MCF 10A (cell line): ENCODE measurements at regions not wholly inside any gene's neighbourhood (a gene's known extent, or its start where the extent isn't known, plus 50 kb on each side); places are given as distances from the start of the nearest gene placed in this dataset.
"Not testable (repeated sequence)": the region's sequence is repeated elsewhere in the genome, so short reads cannot be mapped to it uniquely, and the experiment has no call there.

Experiments used
- BruUV-seq: library from RNA; stranded (reverse); fragments of 400-500 nt; replicated peaks from 2 replicates; lab custom pipeline; 2021; lab: Mats Ljungman, UMichigan
- CTCF ChIA-PET: fragments of 300-600 bp; sonication (Branson Sonifier 250); formaldehyde crosslinking; extraction: SDS; loops from one replicate; lab custom pipeline; 2021; ENCODE audit warnings: antibody characterized with exemption, inconsistent platforms; lab: Yijun Ruan, JAX
- POLR2A ChIA-PET: fragments of 300-600, 350-650 bp; sonication (Branson Sonifier 250); formaldehyde crosslinking; extraction: SDS; loops from one replicate; lab custom pipeline; 2020; ENCODE audit warnings: antibody characterized with exemption, inconsistent platforms; lab: Yijun Ruan, JAX
- DNase-seq: peaks from one replicate; pipeline ENCODE4 v3.0.0-alpha.2; 2018; ENCODE audit not compliant: unreplicated experiment
- H3K27ac Mint-ChIP-seq: one replicate; pipeline ENCODE4 v1.8.0; 2022; ENCODE audit warnings: mild to moderate bottlenecking, low read depth, mixed read lengths; ENCODE audit not compliant: unreplicated experiment
- H3K27me3 Mint-ChIP-seq: one replicate; pipeline ENCODE4 v1.8.0; 2022; ENCODE audit warnings: mixed read lengths; ENCODE audit not compliant: insufficient read depth, unreplicated experiment
- H3K36me3 Mint-ChIP-seq: one replicate; pipeline ENCODE4 v1.8.0; 2022; ENCODE audit warnings: mild to moderate bottlenecking, moderate library complexity, mixed read lengths; ENCODE audit not compliant: insufficient read depth, unreplicated experiment
- H3K4me1 Mint-ChIP-seq: one replicate; pipeline ENCODE4 v1.8.0; 2022; ENCODE audit warnings: mixed read lengths; ENCODE audit not compliant: insufficient read depth, unreplicated experiment
- H3K4me3 Mint-ChIP-seq: one replicate; pipeline ENCODE4 v1.8.0; 2022; ENCODE audit warnings: mild to moderate bottlenecking, moderate library complexity, mixed read lengths; ENCODE audit not compliant: unreplicated experiment
- H3K9me3 Mint-ChIP-seq: one replicate; pipeline ENCODE4 v1.8.0; 2022; ENCODE audit warnings: mixed read lengths; ENCODE audit not compliant: unreplicated experiment
- CTCF ChIP-seq: fragments of 200-600 bp; IDR thresholded peaks from one replicate; pipeline ENCODE4 v1.8.0; 2022; ENCODE audit warnings: antibody characterized with exemption, mild to moderate bottlenecking; ENCODE audit not compliant: unreplicated experiment
- intact Hi-C: fragments of 100-400 bp; cut with micrococcal nuclease; formaldehyde crosslinking; loops from 2 replicates; pipeline ENCODE4 v1.14.1; 2022

GRCh38 chr4:97140545-97140944 lies 1002.7 kb downstream of the STPG2 start:
- no peak for TF ChIP-seq CTCF
- H3K4me3 Mint-ChIP-seq, result no peak overlapping the region
- H3K36me3 Mint-ChIP-seq, result no peaks in the 10 kb centered on the region
- peaks cover 16% of the 10 kb centered on the region for H3K4me1 Mint-ChIP-seq
- intact Hi-C loops, result no loop called here
- no peaks in the 10 kb centered on the region for H3K27me3 Mint-ChIP-seq
- peaks cover 22% of the 10 kb centered on the region for H3K9me3 Mint-ChIP-seq
- ChIA-PET CTCF (interaction anchor here (4.0 kb wide), 1 partner anchor 12 kb away, joined by 15 read pairs; no protein-coding TSS in a partner anchor), POLR2A (no interaction called here)
- no peak for DNase-seq
- no TSS peak for BruUV-seq
- peak overlapping the region; percentile 10 for H3K27ac Mint-ChIP-seq

DNA sequence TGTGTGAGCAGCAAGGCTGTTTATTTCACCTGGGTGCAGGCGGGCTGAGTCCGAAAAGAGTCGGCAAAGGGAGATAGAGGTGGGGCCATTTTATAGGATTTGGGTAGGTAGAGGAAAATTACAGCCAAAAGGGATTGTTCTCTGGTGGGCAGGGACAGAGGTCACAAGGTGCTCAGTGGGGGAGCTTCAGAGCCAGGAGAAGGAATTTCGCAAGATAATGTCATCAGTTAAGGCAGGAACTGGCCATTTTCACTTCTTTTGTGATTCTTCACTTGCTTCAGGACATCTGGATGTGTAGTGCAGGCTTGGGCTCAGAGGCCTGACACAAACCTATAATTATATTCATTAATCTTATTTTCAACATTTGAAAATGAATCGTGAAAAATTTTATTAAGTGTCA lies 1001.9 kb downstream of the STPG2 start:
- H3K36me3 Mint-ChIP-seq, POLR2A ChIA-PET, H3K27me3 Mint-ChIP-seq, intact Hi-C loops, H3K4me3 Mint-ChIP-seq, BruUV-seq, DNase-seq, H3K27ac Mint-ChIP-seq: not testable (repeated sequence)
- Mint-ChIP-seq H3K4me1 (peaks cover 16% of the 10 kb centered on the region), H3K9me3 (peaks cover 22% of the 10 kb centered on the region)
- CTCF ChIA-PET, result interaction anchor here (4.0 kb wide), 1 partner anchor 12 kb away, joined by 15 read pairs; no protein-coding TSS in a partner anchor

DNA sequence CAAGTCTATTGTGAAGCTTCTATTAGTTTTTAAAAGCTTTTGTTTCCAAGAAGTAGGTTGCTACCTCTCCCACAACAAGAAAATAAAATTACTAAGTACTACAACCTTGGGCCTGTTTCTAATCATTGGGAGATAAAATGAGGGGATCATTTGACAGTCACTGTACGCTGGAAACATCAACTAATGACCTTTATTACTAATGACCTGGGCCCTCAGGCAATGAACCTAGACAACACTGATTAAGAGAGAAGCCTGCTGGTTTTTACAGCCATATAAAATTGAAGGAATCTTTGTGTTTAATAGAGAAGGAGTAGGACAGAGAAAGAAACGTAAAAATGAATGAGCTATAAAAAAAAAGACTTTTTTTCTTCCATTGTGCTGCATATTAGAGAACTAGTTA lies 1000.9 kb downstream of the STPG2 start:
- no peak overlapping the region for H3K27ac Mint-ChIP-seq
- H3K4me3 Mint-ChIP-seq, result no peak overlapping the region
- no peak for TF ChIP-seq CTCF
- POLR2A ChIA-PET, result interaction anchor here (0.5 kb wide), 1 partner anchor 1173 kb away, joined by 3 read pairs; no protein-coding TSS in a partner anchor
- no peak for DNase-seq
- no peaks in the 10 kb centered on the region for H3K36me3 Mint-ChIP-seq
- H3K27me3 Mint-ChIP-seq, result no peaks in the 10 kb centered on the region
- peaks cover 22% of the 10 kb centered on the region for H3K9me3 Mint-ChIP-seq
- intact Hi-C loops, result no loop called here
- H3K4me1 Mint-ChIP-seq, result peaks cover 16% of the 10 kb centered on the region
- BruUV-seq, result no TSS peak
- CTCF ChIA-PET, result interaction anchor here (4.0 kb wide), 1 partner anchor 11 kb away, joined by 15 read pairs; no protein-coding TSS in a partner anchor

DNA sequence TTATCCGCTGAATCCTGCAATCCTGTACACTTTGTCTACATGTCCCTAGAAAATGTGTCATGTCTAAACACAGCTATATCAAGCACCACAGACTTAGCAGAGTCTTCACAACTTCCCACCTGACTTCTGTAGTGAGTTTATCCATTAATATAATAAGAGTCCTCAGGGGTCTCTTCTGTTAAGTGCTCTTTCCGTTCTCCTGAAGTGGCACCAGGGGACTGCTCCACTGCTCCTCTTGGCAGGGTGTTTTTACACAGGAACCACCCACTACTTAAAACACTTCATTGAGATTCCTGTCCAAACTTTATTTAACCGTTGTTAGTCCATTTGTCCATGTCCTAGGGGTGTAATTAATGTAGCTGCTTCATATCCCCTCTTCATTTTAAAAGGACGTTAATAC lies 1000.4 kb downstream of the STPG2 start:
- ChIA-PET CTCF (interaction anchor here (4.0 kb wide), 1 partner anchor 10 kb away, joined by 15 read pairs; no protein-coding TSS in a partner anchor), POLR2A (interaction anchor here (0.5 kb wide), 1 partner anchor 1173 kb away, joined by 3 read pairs; no protein-coding TSS in a partner anchor)
- Mint-ChIP-seq H3K9me3 (peaks cover 22% of the 10 kb centered on the region), H3K4me3 (no peak overlapping the region), H3K4me1 (peaks cover 16% of the 10 kb centered on the region), H3K27me3 (no peaks in the 10 kb centered on the region), H3K27ac (no peak overlapping the region), H3K36me3 (no peaks in the 10 kb centered on the region)
- DNase-seq, result no peak
- no peak for TF ChIP-seq CTCF
- BruUV-seq, result no TSS peak
- intact Hi-C loops, result no loop called here
